A172 (cell line): ENCODE measurements at regions not wholly inside any gene's neighbourhood (a gene's known extent, or its start where the extent isn't known, plus 50 kb on each side); places are given as distances from the start of the nearest gene placed in this dataset.
A peak's percentile ranks its signal among the peaks of the same experiment; 100 is the strongest.

Experiments used
- DNase-seq: peaks from one replicate; pipeline ENCODE4 v3.0.0-alpha.2; 2015; ENCODE audit warnings: low spot score

DNA sequence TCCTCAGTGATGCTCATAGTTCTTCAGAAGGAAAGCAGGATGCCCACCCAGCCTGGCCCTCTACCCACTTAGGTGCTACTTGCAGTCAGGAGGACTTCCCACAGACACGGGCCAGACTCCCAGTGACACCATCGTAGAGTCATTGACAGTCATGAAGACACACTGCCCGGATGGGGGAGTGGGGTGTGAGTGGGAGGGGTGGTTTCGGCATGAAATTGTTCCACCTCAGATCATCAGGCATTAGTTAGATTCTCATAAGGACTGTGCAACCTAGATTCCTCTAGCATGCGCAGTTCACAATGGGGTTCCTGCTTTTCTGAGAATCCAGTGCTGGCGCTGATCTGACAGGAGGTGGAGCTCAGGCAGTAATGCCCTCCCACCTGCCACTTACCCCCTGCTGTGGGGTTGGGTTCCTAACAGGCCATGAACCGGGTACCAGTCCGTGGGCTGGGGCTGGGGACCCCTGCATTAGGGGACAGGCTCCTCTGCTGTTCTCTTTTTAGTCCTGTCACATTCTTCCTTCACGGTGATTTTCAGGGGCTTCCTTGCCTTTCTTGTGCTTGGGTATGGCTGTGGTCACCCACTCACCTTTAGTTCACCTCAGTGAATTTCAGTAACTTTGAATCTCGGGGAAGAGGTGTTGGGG is 88.2 kb upstream of the ANKRD55 start:
- no peak for DNase-seq

DNA sequence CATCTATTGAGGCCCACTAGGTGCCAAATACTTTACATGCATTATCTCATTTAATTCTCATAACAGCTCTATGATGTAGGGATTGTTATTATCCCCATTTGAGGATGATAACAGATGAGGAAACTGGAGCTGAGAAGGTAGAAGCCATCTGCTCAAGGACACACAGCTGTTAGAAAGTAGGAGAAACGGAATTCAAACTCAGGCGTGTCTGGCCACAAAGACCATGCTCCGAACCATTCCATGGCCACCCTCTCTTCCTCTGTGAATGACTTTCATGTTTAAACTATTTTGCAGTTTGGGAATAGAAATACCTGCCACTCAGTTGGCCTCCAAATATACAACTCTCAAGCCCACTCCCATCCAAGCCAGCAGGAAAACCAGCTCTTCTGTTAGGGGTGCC is 87.6 kb upstream of the ANKRD55 start:
- DNase-seq: no peak

GRCh38 chr5:56319526-56320181 is 86.5 kb upstream of the ANKRD55 start:
- no peak for DNase-seq

DNA sequence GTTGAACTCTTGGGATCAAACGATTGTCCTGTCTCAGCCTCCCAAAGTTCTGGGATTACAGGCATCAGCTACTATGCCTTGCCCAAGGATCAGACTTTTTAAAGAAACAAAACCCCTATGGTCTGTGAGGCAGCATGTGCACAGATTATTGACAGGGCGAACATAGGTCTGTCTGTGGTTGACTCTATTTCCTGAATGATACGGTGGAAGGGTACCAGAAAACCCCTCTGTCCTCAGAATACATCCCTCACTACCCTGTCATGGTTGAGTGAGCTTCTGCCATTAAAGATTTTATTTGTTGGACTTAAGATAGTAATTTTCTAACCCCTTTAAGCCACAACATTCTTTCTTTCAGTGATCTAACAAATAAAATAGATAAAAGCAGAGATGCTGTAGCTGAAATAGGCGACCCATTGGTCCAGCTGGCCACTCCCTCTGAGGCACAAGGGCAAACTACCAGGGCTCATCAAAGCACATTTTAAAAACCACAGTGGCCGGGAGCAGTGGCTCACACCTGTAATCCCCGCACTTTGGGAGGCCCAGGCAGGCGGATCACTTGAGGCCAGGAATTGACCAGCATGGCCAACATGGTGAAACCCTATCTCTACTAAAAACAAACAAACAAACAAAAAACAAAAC is 84.9 kb upstream of the ANKRD55 start:
- DNase-seq: no peak

DNA sequence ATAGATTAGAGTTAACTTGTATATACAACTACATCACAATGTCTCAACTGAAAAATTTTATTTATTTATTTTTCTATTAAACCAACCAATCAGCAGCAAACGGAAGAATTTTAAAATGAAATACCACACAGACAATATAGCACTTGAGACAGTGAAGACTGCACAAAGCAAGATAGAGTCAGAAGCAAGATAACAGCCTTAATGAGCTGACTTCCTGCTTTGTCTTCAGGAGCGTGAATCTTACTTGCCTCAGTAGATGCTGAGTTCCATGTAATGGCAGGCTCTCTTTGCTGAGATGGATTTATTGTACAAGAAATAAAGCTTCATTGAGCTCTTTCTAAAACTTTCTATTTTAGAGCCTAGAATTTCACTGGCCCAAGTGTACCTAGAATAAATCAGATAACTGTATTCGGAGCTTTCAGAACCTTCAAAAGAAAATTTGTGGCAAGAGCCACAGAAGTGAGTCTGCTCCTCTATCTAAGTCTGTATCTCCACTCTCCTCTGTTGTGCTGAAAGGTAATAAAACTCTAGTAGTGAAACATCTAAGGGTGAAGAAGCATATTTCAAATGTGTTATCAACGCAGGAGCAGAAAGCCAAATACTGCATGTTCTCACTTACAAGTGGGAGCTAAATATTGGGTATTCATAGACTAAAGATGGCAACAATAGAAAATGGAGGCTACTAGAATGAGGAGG is 83.3 kb upstream of the ANKRD55 start:
- DNase-seq: no peak

DNA sequence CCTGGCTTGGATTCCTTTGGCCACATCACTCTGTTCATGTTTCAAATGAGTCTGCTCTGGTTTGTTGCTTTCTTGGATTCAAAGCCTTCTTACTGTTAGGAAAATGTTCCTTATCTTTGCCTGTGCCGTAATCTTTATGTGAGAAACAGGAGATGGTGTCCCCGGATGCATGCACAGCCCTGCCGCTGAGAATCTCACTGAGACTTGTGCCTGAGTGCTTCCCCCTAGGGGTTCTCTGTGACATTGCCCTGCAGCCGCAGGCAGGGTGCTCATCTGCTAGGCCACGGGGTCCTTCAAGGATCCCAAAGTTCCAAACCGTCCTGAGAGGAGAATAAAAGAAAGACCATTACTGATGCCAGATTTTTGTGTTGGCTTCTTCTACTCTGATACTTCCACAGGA is 81.4 kb upstream of the ANKRD55 start:
- DNase-seq: no peak

- DNase-seq: no peak
Measured at GRCh38 chr5:56313596-56313995, 80.5 kb upstream of the ANKRD55 start.

GRCh38 chr5:56313004-56313531 is 79.9 kb upstream of the ANKRD55 start:
- no peak for DNase-seq

DNA sequence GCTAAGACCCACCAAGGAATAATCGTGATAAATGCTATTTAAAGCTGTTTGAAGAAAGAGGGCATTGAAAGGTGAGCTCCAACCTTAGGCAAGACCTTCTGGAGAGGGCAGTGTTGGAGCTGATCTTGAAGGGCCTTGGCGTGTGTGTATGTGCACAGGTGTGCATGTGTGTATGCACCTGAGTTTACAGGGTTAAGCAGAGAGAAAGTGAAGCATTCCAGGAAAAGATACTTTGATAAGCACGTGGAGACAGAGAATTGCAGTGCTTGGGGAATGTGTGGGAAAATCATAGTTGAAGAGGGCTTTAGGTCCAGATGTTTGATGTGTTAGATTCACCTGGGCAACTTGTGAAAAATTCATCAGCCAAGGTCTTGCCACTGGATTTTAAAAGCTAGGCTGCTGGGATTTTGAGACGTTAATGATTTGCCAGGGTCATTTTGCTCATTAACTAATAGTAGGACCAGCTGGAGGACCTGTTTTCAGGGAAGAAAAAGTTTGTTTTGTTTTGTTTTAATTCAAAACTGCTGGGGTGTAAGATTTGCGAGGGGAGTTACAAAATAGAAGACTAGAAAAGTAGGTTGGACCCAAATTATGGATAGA is 78.3 kb upstream of the ANKRD55 start:
- no peak for DNase-seq

- DNase-seq: peak; percentile 64
Measured at GRCh38 chr5:56310711-56311204, 77.6 kb upstream of the ANKRD55 start.

- no peak for DNase-seq
Measured at GRCh38 chr5:56309262-56309826, 76.2 kb upstream of the ANKRD55 start.

- no peak for DNase-seq
Measured at GRCh38 chr5:56307714-56308333, 74.7 kb upstream of the ANKRD55 start.

- no peak for DNase-seq
Measured at GRCh38 chr5:56306433-56307150, 73.5 kb upstream of the ANKRD55 start.

DNA sequence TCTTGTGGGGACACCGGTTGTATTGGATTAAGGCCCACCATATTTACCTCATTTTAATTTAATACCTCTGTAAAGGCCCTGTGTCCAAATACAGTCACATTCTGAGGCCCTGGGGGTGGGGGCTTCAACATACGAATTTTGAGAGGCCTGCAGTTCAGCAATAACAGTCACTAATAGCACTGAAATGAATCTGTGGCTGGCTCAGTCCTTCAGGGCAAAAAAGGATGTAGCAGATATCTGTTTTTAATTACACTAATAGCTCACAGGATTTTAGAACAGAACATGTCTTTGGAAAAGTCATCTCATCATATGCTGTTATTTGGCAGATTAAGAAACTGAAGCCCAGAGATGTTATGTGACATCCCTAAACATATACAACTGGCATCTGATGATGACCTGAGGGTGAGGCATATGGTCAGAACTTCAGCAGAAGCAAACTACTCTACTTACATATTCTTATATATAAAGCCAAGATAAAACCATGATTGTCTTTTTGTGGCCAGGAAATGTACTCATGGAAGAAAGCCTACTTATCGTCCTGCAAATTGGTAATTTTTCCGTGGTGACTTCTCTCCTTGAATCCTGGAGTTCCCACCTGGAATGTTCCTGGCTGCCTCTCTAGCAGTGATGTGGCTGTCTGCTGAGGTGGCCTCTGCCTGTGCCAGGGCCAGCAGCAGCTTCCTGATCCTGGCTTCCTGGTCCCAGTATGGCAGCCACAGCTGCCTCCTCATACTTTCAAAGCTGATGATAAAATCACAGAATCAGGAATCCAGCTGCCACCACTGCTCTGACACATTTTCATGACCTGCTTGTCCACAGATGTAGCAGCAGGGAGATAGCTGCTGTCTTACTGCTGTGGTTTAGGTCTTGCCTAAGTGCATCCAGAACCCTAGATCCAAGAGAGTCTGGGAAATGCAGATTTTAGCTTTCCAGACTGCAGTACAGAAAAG is 72.1 kb upstream of the ANKRD55 start:
- no peak for DNase-seq

- DNase-seq: no peak
Measured at GRCh38 chr5:56303511-56303910, 70.4 kb upstream of the ANKRD55 start.

- DNase-seq: peak; percentile 59
Measured at GRCh38 chr5:56302027-56302426, 68.9 kb upstream of the ANKRD55 start.

DNA sequence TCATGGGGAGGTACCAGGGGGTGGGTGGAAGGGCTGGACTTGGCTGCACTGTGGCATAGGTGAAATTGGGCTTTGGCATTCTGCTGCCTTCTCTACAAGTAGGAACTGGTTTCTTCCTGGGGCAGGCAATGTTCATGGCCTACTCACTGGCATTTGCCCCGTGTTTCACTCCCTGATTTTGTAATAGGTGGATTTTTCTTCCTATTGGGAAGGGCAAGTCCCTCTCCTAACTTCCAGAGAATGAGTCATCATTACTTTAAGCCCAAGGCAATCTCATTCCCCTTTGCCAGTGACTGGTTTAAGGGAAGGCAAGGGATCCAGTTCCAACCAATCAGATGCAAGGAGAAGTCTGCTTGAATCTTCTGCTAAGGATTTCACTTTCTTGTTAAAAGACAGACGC is 67.9 kb upstream of the ANKRD55 start:
- DNase-seq: peak; percentile 75

- no peak for DNase-seq
Measured at GRCh38 chr5:56299212-56299611, 66.1 kb upstream of the ANKRD55 start.
